ENCODE measurements at regions not wholly inside any gene's neighbourhood (a gene's known extent, or its start where the extent isn't known, plus 50 kb on each side); places are given as distances from the start of the nearest gene placed in this dataset.
A peak's percentile ranks its signal among the peaks of the same experiment; 100 is the strongest.

GRCh38 chr13:71382285-71382684 lies 484.7 kb downstream of the DACH1 start:
- WGBS, 2 donors = 94 to 96% methylated on average over 4 of the region's 4 CpGs
- H3K36me3 ChIP-seq = no peaks in the 10 kb centered on the region
- DNase-seq (no peak), ATAC-seq (no peak)
- no peak overlapping the region for H3K27ac ChIP-seq
- H3K4me1 ChIP-seq = peaks cover 0 to 17% (median 4%) of the 10 kb centered on the region in 9 donors
- H3K9me3 ChIP-seq = peaks cover 0 to 16% (median 0%) of the 10 kb centered on the region in 11 donors
- H3K27me3 ChIP-seq = no peaks in the 10 kb centered on the region
- intact Hi-C loops (cut with DNase I) = no loop called here
- TF ChIP-seq, protein P1, sequence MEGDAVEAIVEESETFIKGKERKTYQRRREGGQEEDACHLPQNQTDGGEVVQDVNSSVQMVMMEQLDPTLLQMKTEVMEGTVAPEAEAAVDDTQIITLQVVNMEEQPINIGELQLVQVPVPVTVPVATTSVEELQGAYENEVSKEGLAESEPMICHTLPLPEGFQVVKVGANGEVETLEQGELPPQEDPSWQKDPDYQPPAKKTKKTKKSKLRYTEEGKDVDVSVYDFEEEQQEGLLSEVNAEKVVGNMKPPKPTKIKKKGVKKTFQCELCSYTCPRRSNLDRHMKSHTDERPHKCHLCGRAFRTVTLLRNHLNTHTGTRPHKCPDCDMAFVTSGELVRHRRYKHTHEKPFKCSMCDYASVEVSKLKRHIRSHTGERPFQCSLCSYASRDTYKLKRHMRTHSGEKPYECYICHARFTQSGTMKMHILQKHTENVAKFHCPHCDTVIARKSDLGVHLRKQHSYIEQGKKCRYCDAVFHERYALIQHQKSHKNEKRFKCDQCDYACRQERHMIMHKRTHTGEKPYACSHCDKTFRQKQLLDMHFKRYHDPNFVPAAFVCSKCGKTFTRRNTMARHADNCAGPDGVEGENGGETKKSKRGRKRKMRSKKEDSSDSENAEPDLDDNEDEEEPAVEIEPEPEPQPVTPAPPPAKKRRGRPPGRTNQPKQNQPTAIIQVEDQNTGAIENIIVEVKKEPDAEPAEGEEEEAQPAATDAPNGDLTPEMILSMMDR (IDR thresholded peaks at IDR 0.05) = no peak
- no peak overlapping the region for H3K4me3 ChIP-seq

DNA sequence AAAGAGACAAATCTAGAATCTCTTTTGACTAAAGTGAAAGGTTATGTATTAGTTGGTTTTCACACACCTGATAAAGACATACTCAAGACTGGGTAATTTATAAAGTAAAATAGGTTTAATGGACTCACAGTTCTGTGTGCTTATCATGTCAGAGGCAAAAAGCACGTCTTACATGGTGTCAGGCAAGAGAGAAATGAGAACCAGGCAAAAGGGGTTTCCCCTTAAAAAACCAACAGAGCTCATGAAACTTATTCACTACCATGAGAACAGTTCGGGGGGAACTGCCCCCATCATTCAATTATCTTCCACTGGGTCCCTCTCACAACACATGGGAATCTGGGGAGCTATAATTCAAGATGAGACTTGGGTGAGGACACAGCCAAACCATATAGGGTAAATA lies 486.8 kb downstream of the DACH1 start:
- H3K4me3 ChIP-seq = no peak overlapping the region
- H3K36me3 ChIP-seq = no peaks in the 10 kb centered on the region
- ATAC-seq = no peak
- 84 to 88% methylated on average over 2 of the region's 2 CpGs for WGBS, 2 donors
- TF ChIP-seq, protein P1 (IDR thresholded peaks at IDR 0.05) = no peak
- H3K27ac ChIP-seq = peak overlapping the region in 4 of 10 donors; percentile 77 to 87 (median 82)
- peaks cover 0 to 16% (median 0%) of the 10 kb centered on the region in 11 donors for H3K9me3 ChIP-seq
- DNase-seq = no peak
- intact Hi-C loops (cut with DNase I) = no loop called here
- H3K4me1 ChIP-seq = peaks cover 0 to 17% (median 4%) of the 10 kb centered on the region in 9 donors
- no peaks in the 10 kb centered on the region for H3K27me3 ChIP-seq

GRCh38 chr13:71378961-71379905 lies 487.8 kb downstream of the DACH1 start:
- H3K36me3 ChIP-seq = no peaks in the 10 kb centered on the region
- ATAC-seq = peak in 5 of 8 donors; percentile 44 to 82 (median 53)
- TF ChIP-seq, protein P1 (IDR thresholded peaks at IDR 0.05) = no peak
- H3K4me1 ChIP-seq = peaks cover 0 to 17% (median 4%) of the 10 kb centered on the region in 9 donors
- DNase-seq = no peak
- H3K27ac ChIP-seq = peak overlapping the region; percentile 10 to 87 (median 45)
- H3K4me3 ChIP-seq = peak overlapping the region in 9 of 10 donors; percentile 2 to 51 (median 38)
- H3K27me3 ChIP-seq = no peaks in the 10 kb centered on the region
- intact Hi-C loops (cut with DNase I) = loop anchor here in 1 of 10 donors (10.0 kb wide), 1 partner anchor 64 kb away; no protein-coding TSS in a partner anchor
- 37 to 49% methylated on average over 5 of the region's 5 CpGs for WGBS, 2 donors
- H3K9me3 ChIP-seq = peaks cover 0 to 16% (median 0%) of the 10 kb centered on the region in 11 donors

- Histone ChIP-seq H3K9me3 (no peaks in the 10 kb centered on the region), H3K36me3 (no peaks in the 10 kb centered on the region), H3K4me3 (no peak overlapping the region), H3K4me1 (peaks cover 0 to 12% (median 0%) of the 10 kb centered on the region in 9 donors), H3K27me3 (no peaks in the 10 kb centered on the region), H3K27ac (no peak overlapping the region)
- intact Hi-C loops (cut with DNase I) = loop anchor here in 1 of 10 donors (10.0 kb wide), 1 partner anchor 60 kb away; no protein-coding TSS in a partner anchor
- TF ChIP-seq, protein P1 (IDR thresholded peaks at IDR 0.05) = no peak
- no peak for DNase-seq
- 70 to 75% methylated on average over 3 of the region's 3 CpGs for WGBS, 2 donors
- ATAC-seq = no peak
These were observed 492.4 kb downstream of the DACH1 start for GRCh38 chr13:71374471-71375049.
